ENCODE measurements at regions not wholly inside any gene's neighbourhood (a gene's known extent, or its start where the extent isn't known, plus 50 kb on each side); places are given as distances from the start of the nearest gene placed in this dataset.

- DNase-seq (ENCODE audit: low read depth) = no peak
Observed at GRCh38 chr7:131652934-131653333, 96.5 kb upstream of the PODXL start.

GRCh38 chr7:131652194-131652593, 95.8 kb upstream of the PODXL start:
- no peak for DNase-seq (ENCODE audit: low read depth)
- no peak for TF ChIP-seq CTCF (conservative IDR thresholded peaks at IDR 0.05; ENCODE audit: low read depth, low read length)

More at GRCh38 chr7:131652934-131653333, 96.5 kb upstream of the PODXL start:
- no peak overlapping the region for H3K4me3 ChIP-seq (ENCODE audit: low read length)
- no peak for TF ChIP-seq CTCF (conservative IDR thresholded peaks at IDR 0.05; ENCODE audit: low read depth, low read length)

GRCh38 chr7:131649879-131650278, 93.5 kb upstream of the PODXL start:
- TF ChIP-seq CTCF (conservative IDR thresholded peaks at IDR 0.05; ENCODE audit: low read depth, low read length) = no peak
- no peak overlapping the region for H3K4me3 ChIP-seq (ENCODE audit: low read length)
- DNase-seq (ENCODE audit: low read depth) = no peak

More at GRCh38 chr7:131652194-131652593, 95.8 kb upstream of the PODXL start:
- H3K4me3 ChIP-seq (ENCODE audit: low read length) = no peak overlapping the region

GRCh38 chr7:131649003-131649541, 92.6 kb upstream of the PODXL start:
- no peak for TF ChIP-seq CTCF (conservative IDR thresholded peaks at IDR 0.05; ENCODE audit: low read depth, low read length)
- DNase-seq (ENCODE audit: low read depth) = no peak
- H3K4me3 ChIP-seq (ENCODE audit: low read length) = no peak overlapping the region

GRCh38 chr7:131648491-131648890, 92.1 kb upstream of the PODXL start:
- no peak for TF ChIP-seq CTCF (conservative IDR thresholded peaks at IDR 0.05; ENCODE audit: low read depth, low read length)
- no peak overlapping the region for H3K4me3 ChIP-seq (ENCODE audit: low read length)
- no peak for DNase-seq (ENCODE audit: low read depth)

- DNase-seq (ENCODE audit: low read depth) = no peak
Observed at GRCh38 chr7:131646203-131646602, 89.8 kb upstream of the PODXL start.

More at GRCh38 chr7:131646203-131646602, 89.8 kb upstream of the PODXL start:
- H3K4me3 ChIP-seq (ENCODE audit: low read length) = no peak overlapping the region
- no peak for TF ChIP-seq CTCF (conservative IDR thresholded peaks at IDR 0.05; ENCODE audit: low read depth, low read length)

Data from retinal pigment epithelial cell (primary cell).